ENCODE measurements at regions not wholly inside any gene's neighbourhood (a gene's known extent, or its start where the extent isn't known, plus 50 kb on each side); places are given as distances from the start of the nearest gene placed in this dataset.
"Not testable (repeated sequence)": the region's sequence is repeated elsewhere in the genome, so short reads cannot be mapped to it uniquely, and the experiment has no call there.

DNA sequence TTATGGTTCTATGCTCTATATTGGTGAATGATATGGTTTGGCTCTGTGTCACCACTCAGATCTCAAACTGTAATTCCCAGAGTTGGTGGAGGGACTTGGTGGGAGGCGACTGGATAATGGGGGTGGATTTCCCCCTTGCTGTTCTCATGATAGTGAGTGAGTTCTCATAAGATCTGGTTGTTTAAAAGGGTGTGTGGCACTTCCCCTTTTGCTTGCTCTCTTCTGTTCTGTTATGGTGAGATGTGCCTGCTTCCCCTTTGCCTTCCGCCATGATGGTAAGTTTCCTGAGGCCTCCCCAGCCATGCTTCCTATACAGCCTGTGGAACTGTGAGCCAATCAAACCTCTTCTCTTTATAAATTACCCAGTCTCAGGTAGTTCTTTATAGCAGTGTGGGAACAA is 446.6 kb upstream of the PDE3A start:
- TF ChIP-seq EZH2phosphoT487 (IDR thresholded peaks at IDR 0.05; ENCODE audit: borderline replicate concordance), result not testable (repeated sequence)
- TF ChIP-seq, protein P1, sequence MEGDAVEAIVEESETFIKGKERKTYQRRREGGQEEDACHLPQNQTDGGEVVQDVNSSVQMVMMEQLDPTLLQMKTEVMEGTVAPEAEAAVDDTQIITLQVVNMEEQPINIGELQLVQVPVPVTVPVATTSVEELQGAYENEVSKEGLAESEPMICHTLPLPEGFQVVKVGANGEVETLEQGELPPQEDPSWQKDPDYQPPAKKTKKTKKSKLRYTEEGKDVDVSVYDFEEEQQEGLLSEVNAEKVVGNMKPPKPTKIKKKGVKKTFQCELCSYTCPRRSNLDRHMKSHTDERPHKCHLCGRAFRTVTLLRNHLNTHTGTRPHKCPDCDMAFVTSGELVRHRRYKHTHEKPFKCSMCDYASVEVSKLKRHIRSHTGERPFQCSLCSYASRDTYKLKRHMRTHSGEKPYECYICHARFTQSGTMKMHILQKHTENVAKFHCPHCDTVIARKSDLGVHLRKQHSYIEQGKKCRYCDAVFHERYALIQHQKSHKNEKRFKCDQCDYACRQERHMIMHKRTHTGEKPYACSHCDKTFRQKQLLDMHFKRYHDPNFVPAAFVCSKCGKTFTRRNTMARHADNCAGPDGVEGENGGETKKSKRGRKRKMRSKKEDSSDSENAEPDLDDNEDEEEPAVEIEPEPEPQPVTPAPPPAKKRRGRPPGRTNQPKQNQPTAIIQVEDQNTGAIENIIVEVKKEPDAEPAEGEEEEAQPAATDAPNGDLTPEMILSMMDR (conservative IDR thresholded peaks at IDR 0.05; ENCODE audit: low read length), result not testable (repeated sequence)
